CD4-positive, alpha-beta T cell treated with Interleukin-21 for 1 hour (primary cell): ENCODE measurements at regions not wholly inside any gene's neighbourhood (a gene's known extent, or its start where the extent isn't known, plus 50 kb on each side); places are given as distances from the start of the nearest gene placed in this dataset.
"Not testable (repeated sequence)": the region's sequence is repeated elsewhere in the genome, so short reads cannot be mapped to it uniquely, and the experiment has no call there.

Source experiments
- DNase-seq: peaks from one replicate; pipeline ENCODE4 v3.0.0-alpha.2; 2020

DNA sequence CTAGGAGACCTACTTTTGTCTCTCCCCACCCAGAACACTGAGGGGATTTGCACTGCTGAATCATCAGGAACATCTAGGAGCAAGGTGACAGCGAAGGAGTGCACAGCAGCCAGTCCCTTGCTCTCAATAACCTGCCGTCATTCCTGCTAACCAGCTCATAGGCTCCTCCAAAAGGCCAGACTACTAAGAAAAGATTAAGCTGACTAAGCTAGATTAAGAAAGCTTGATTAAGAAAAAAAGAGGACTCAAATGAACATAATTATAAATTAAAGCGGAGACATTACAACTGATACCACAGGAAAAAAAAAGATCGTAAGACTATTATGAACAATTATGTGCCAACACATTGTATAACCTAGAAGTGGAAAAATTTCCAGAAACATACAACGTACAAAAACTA lies 1254.8 kb upstream of the CHAC2 start:
- no peak for DNase-seq

DNA sequence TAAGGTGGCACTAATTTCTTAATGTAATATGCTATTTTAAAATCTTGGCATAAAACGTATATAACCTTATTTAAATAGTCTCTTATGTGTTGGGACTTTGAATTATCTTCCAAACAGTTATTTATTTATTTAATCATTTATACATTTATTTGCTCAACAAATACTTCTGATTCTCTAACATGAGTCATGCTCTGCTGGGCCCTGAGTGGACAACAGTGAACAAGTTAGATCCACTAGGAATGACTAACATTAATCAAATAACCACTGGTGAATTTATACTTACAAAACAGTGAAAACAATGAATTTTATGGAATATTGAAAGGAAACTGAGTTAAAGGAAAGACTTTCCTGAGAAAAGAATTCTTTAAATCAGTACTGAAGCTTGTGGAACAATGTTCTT lies 1257.2 kb upstream of the CHAC2 start:
- no peak for DNase-seq

DNA sequence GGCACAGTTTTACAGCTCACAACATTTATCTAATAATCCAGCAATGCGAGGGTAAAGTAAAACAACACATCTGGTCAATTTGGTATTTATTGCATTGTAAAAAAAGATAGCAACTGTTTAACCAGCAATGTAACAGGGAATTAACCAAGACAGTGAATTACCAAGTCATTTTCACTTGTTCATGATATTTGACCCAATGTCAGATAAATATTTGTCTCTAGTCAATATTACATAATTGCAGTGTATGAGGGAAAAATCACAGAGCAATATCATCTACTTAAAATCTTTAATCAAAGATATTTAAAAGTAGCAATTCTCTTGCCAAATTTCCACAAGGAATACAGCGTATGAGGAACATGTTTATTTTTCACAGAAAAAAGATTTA lies 1265.1 kb upstream of the CHAC2 start:
- no peak for DNase-seq

DNA sequence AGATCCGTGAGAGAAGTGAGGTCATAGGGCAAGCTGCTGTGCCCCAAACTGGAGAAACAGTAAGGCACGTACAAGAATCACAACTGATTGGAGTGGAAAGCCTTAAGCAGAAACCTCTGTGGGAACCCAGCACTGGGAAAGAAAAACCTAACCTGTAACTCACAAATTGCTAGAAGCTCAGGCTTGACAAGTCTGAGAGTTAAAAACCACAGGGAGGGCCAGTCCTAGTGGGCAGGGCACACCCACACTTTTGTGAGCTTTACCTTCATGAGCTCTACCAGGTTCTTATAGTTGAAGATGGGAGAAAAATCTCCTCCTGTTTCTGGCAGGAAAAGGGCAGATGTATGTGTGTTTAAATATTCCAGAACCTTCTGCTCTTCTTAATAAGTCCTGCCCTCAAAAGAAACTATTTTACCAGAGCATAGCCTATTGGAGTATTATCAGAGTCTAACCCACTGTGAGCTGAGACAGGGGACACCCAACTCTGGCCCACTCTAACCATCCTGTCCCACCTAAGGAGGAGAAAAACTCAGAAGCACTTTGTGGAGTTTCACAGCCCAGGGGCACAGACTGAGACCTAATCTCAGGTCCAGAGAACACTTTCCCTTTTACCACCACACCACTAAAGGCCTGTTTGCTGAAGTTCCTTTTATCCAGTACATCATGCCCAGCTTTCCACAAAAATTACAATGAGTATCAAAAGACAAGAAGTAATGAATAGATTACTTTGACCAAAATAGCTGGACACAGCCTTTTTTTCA lies 1265.7 kb upstream of the CHAC2 start:
- DNase-seq: no peak

DNA sequence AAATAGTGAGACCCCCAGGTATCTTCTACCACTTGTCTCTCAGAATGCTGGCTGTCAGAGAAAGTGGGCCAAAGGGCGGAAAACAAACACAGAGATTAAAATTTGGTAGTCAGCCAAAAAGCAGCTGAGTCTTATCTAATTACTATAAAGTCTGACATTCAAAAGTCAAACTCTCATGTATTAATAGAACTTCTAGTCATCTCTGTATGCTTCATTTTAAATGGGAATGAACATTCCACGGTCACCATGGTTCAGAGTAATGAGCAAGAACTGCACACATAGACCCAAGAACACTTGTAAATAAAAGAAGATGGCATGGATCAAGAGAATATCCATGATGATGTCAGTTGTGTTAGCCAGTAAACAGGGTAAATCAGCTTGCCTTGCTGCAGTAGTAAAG lies 1267.0 kb upstream of the CHAC2 start:
- DNase-seq: no peak

DNA sequence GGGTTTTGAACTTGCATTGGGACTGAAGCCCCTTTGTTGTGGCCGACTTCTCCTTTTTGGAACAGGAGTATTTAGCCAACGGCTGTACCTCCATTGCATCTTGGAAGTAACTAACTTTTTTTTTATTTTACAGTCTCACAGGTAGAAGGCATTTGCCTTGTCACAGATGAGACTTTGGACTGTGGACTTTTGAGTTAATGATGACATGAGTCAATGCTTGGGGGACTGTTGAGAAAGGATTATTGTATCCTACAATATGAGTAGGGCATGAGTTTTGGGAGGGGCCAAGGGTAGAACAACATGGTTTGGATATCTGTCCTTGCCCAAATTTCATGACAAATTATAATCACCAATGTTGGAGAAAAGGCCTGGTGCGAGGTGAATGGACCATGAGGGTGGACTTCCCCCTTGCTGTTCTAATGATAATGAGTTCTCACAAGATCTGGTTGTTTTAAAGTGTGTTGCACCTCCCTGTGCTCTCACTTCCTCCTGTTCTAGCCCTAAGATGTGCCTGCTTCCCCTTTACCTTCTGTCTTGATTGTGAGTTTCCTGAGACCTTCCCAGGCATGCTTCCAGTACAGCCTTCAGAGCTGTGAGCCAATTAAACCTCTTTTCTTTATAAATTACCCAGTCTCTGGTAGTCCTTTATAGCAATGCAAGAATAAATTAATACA lies 1269.4 kb upstream of the CHAC2 start:
- DNase-seq: no peak

DNA sequence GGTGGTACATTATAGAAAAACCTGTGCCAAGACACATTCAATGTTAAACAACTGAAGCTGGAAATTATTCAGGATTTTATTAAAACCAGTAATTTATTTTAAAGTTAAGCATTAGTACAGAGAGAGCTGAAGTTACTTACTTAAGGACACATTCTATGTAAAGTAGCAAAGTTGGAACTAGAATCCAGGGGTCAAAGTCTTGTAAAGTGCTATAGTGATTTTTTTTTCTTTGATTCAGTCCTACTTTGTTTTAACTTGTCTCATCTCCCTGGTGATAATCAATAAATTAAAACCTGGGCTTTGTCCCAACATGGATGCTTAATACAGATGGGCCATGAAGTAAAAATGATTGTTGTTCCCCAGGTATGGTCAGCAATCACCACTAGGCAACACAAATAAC lies 1271.8 kb upstream of the CHAC2 start:
- no peak for DNase-seq

DNA sequence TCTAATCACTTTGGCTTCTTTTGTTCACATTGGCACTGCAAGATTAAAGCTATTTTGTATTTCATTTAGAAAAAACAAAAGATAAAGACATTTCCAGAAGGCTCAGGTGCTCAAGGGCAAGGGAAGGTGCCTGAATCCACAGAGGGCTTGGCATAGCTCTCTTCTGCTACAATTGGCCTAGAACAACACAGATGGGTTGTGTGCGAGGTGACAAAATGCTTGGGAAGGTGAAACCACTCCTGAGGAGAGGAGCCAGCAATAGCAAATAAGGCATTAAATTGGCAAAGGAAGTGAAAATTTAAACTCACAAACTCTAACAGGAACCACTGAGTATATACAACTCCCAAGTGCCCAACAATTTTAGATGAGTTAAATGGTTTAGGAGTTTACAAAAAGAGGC lies 1290.4 kb upstream of the CHAC2 start:
- DNase-seq: no peak

DNA sequence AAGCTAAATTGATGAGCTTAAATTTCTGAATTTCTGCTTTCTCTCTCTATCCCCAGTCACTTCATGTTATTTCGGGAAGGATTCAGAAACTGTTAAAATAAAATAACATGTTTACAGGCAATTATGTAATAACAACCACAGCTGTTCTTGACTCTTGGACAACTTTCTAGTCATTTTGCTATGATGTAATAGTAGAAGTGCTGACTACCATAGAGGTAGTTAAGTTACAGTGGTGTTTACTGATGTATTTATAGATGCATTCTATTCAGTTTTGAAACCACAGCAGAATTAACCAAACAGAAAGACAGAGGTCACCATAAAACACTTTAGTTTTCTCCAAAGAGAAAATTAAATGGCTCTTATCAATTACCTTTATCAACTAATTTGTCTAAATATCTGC lies 1292.0 kb upstream of the CHAC2 start:
- no peak for DNase-seq

DNA sequence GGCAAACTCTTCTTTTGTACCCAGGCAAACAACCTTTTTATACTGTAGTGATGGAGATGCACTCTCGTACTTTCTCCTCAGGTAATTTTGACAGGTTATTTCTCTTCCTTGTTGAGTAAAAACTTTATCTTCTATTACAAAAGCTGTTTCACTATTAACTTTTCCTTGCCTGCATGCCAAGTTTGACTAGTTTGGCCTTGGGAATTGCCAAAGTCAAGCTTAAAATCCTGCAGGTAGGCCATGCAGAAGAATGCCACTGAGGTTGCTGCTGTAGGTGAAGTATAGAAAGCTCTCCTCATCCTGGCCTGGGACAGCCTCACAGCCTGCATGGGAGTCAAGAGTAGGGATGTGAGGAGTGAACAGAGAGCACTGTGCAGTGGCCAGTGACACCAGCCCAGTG lies 1293.5 kb upstream of the CHAC2 start:
- DNase-seq: no peak

DNA sequence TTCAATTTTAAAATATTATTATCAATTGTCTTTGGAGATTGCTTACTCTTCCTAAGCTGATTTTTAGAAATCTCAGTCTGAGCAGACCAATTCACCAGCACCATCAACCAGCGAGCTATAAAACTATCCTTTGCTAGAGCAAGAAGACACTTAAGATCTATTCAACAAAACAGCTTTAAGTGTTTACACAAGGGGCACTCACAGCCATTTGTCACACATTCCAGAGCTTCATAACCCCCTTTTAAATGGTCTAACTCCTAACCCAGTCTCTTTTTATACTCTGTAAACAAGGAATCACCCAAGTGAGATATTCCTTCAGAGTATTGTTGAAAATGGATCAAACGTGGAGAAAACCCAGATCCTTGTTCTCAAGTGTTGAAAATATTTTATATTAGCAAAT lies 1294.1 kb upstream of the CHAC2 start:
- no peak for DNase-seq

DNA sequence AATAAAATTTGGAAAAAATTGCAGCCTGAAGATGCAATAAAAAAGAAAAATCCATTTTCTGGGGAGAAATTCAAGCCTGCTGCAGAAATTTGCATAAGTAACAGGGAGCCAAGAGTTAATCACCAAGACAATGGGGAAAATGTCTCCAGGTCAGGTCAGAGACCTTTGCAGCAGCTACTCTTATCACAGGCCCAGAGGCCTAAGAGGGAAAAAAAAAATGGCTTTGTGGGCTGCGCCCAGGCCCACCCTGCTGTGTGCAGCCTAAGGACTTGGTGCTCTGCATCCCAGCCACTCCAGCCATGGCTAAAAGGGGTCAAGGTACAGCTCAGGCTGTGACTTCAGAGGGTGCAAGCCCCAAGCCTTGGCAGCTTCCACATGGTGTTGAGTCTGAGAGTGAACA lies 1297.1 kb upstream of the CHAC2 start:
- not testable (repeated sequence) for DNase-seq

DNA sequence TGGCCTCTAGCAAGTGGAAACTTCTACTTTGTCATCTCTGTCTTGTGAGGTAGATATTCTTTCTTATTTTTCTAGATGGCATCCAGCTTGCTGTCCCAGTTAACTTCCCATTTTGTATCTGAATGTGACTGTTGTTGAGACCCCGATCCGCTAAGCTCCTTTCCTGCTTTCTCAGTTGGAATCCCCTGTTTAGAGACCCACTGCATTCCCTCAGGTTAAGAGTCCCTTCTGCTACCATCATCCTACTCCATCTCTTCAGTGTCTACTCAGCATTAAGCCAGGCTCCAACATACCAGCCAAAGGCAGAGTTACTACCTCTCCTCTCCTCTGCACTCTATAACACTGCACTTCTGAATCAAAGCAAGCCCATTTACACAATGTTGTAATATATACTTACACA lies 1300.4 kb upstream of the CHAC2 start:
- no peak for DNase-seq

DNA sequence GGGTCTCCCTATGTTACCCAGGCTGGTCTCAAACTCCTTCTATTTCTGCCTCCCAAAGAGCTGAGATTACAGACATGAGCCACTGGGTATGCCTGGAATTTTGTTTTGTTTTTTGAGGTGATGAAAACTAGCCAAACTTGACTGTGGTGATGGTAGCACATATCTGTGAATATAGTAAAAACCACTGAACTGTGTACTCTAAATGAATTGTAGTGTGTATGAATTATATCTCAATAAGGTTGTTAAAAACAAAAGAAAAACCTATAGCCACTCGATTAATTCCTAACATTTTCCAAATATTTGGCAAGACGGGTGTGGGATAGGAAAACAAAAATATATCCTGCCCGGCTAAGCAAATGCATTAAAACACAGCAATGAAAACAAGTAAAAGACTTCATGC lies 1302.3 kb upstream of the CHAC2 start:
- no peak for DNase-seq

DNA sequence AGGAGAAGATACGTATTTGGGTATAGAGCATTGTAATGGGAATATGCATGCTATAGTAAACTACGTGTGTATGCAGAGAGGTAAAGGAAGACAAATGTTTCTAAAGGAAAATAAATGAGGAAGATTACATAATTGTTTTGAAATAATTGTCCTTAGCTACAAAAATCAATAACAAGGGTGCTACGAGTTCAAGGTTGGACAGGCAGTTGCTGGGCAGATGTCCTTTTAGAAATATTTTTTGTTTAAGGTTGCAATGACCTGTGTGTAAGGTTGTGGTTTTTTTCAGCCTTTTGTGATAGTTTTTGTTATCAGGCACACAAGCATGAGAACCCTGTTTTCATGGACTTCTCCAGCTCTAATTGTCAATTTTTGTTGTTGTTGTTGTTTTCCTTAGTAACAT lies 1304.1 kb upstream of the CHAC2 start:
- DNase-seq: no peak

DNA sequence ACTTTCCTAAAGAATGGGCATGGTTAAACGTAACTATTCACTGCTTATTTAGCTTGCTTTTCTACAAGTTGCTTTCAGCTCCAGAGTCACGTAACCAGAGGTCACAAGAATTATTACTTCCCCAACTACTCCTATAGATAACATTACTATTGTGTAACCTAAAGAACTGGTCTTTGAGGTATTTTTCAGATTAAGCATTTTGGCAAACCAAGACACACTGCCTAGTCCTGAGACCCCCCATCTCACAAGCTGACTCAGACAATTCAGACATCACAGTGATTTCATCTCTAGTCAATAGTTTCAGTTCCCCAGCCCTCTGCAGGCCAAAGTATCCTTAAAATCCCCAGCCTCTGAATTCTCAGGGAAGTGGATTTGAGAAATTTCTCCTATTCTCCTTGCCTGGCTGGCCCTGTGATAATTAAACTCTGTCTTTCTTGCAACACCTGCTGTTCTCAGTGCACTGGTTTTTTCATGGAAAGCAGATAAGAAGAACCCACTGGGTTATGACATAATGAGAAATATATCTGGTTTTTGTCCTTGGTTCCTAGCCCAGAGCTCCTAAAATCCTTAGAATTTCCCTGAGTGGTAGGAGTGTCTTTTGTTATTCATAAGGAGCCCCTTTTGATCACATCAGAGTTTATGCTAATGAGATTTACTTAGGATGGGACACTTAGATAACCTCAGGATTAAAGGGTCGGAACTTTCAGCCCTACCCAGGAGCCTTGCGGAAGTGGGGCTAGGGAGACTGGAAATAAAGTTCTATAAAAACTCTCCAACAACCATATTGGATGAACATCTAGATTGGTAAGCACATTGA lies 1310.8 kb upstream of the CHAC2 start:
- DNase-seq: no peak

DNA sequence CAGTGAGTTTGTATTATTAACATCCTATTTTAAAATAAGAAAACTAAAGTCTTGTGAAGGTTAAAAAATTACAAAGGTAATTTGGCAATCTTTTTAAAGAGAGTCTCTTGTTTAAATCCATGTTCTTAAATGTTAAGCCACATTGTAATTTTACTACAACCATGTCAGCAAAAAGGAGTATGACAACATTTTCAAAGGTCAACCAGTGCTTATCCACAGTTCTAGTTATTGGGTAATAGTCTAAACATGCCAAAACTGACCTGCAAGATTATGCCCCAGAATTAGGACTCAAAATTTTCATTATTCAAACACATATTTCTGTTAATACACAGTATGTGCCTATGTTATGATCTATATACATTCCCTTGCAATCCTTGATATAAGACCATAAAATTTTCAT lies 1312.6 kb upstream of the CHAC2 start:
- no peak for DNase-seq

DNA sequence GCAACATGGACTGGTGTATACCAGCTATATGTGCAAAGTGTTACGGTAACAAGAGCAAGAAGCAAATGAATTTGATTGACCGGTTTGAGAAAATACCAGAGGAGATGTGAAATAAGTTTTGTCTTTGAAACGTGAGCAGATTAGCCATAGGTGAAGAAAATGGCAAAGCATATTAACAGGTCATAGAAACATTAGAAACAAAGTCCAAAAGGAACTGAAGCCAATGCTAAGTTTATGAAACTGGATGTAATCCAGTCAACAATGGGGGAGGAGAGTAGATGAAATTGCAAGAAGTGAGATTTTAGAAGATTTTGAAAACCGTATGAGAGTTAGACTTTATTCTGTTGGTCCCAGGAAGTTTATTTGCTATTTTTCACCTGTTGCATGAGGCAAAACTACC lies 1315.4 kb upstream of the CHAC2 start:
- DNase-seq: no peak

DNA sequence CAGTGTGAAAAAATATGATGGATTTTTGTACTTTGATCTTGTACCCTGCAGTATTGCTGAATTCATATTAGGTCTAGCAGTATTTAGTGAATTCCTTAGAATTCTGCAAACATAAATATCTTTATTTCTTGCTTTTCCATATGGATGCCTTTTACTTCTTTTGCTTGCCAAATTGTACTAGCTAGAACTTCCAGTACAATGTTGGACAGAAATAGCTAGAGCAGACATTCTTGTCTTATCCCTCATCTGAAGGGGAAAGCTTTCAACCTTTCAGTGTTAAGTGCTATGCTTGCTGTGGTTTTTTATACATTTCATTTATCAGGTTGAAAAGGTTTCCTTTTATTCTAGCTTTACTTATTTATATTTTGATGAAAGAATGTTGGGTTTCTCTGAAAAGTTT lies 1321.9 kb upstream of the CHAC2 start:
- no peak for DNase-seq

DNA sequence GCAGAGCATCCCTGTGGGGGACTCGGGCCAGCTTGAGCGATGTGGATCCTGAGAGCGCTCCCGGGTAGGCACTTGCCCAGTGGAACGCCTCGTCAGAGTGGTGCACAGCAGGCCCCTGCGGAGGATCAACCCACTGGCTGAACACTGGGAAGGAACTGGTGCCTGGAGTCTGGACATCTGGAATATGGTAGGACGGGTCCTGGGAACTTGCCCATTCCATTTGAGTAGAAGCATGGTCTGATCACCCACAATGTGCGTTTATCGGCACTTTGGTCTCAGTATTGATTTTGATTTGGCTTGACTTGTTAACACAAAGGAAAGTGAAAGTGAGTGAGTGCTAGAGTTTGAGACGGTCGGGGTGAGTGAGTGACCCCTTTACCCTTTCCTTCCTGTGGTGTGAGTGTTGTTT lies 1336.2 kb upstream of the CHAC2 start:
- no peak for DNase-seq

DNA sequence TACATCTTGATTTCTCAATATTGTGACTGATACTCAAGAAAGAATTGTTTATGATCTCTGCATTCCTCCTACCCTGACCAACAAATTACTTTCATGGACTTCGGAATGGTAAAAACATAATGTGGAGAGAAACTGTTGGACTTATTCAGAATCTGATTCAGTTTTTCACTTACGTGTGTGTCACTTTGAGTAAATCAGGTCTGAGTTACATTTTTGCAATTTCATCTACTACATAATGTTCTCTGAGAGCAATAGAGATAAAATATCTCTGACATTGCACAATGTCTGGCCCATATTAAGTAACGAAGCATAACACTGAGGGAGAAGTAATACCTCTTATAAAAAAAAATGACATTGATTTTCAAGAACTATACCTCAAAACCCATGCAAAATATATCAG lies 1337.9 kb upstream of the CHAC2 start:
- DNase-seq: no peak

DNA sequence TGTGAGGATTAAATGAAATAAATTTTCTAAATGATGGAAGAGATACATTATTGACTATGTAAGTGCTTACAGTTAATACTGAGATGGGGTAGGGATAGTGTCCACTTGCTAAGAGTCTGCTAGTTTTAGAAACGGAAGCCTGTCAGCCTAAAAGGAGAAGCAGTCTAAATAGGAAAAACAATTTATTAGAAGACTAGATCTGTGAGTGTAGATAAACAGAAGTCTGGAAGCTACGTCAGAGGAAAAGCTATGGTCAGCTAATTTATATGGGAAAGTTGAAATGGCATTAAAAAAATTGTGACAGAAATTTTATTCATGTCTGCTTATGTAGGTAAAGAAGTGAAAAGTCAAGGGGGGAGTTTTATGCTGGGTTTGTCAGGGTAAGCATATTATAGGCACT lies 1338.4 kb upstream of the CHAC2 start:
- DNase-seq: no peak

DNA sequence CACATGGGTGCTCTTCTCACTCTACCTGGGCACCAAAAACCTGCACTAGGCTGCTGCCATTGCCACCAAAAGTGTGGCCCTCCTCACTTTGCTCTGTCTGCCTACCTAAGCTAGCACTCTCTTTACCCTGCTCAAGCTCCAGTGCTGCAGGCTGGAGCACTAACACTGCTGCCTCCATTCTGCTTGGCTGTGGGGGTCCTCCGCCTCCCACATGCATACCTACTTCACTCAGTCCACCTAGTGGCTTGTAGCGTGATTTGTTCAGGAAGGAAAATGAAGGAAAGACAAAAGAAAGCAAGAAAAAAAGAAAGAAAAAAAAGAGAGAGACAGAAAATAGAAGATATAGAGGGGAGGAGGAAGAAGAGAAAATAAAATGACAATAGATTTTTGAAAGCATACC lies 1339.4 kb upstream of the CHAC2 start:
- no peak for DNase-seq

DNA sequence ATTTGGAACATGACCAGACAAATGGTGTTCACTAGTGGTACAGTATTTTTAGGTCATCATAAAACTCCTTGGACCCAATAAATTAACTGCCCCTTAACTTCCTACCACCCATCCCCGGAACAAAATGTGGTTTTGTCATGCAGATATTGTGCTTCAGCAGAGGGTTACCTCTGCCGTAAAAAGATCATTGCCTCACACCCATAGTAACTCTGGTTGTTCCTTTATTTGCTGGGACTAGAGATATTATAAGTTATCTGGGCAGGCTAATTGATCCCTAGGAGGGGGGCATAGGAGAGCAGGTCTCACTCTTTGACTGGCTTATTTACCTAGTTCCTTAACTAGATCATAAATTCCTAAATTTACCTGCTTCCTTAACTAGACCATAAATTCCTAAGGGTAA lies 1343.9 kb upstream of the CHAC2 start:
- no peak for DNase-seq
